Kidney tubule cell (primary cell): ENCODE measurements at regions not wholly inside any gene's neighbourhood (a gene's known extent, or its start where the extent isn't known, plus 50 kb on each side); places are given as distances from the start of the nearest gene placed in this dataset.

Source experiments
- DNase-seq: peaks from one replicate; pipeline ENCODE4 v3.0.0-alpha.2; 2018; ENCODE audit warnings: low spot score

DNA sequence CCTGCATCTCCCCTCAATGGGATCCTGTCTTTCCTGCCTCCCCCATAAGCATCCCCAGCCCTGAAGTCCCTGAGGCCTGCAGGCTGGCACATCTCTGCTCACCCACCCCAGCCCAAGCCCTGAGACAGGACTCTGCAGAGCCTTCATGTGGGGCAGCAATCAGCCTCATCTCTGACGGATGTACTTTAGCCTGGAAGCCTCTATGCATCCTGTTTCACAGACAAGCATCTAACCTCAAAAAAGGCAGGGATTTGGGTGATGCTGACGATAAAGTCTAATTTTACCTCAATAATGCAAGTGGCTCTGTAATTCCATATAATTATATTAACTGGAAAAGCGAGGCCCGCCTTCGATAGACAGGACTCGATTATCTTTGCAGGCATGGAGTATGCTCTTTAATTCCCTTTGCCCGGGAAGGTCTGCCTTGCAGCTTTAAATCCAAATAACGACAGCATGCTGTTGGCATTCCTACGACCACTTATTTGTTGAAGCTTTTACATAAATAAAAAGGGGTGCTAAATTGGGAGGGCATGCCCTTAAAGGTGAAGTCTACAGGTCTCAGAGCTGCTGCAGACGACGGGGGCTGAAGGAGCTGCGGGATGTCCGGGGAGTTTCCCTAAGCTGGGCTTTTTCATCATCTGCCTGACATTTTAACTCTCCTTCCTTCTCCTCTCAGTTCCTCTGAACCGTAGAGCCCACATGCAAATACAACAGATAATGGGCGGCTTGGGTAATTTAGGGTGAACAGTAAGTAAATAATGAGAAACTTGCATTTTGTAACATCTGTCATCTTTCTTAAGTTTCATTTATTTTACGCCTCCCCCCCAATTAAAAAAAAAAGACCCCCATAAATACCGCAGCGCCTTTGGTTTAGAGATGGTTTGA, 211.5 kb downstream of the URI1 start:
- no peak for DNase-seq

GRCh38 chr19:30154410-30154809, 212.4 kb downstream of the URI1 start:
- no peak for DNase-seq

DNA sequence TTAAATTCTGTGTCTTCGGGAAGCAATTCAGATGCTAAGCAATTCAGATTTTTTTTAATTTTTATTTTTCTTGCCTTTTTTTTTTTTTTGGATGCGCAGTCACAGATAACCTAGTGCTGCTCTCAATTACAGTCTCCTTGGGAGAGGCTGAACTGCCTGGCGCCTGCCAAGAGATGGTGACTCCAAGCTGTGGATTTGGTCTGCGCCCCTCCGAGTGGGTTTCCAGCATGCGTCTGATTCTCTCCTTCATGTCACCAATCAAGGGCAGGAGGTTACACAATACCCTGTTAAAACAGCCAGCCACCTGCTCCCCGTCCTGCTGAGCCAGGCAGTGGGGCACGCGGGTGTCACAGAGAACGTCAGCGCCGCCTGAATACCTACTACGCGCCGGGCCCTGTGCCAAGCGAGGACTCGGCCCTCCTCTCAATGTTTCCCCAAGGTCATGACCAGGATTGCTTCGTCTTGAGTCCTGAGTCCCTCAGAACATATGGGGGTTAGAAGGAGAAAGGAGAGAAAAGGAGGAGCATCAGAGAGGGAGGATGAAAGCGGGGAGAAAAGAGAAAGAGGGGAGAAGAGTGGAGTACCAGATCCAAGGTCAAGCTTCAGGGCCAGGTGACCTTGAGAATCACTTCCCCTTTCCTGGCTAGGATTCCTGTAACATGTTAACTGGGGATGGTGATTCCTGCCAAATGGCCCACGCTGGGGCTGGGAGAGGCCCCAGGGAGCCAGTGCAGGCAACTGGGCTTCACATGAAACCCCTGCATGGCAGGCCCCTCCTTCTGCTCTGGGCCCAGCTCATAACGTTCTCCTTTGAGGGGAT, 213.6 kb downstream of the URI1 start:
- DNase-seq = no peak

GRCh38 chr19:30156646-30157045, 214.6 kb downstream of the URI1 start:
- no peak for DNase-seq

GRCh38 chr19:30158067-30158892, 213.9 kb upstream of the ZNF536 start:
- no peak for DNase-seq

- no peak for DNase-seq
These were observed 213.3 kb upstream of the ZNF536 start for GRCh38 chr19:30158893-30159245.

DNA sequence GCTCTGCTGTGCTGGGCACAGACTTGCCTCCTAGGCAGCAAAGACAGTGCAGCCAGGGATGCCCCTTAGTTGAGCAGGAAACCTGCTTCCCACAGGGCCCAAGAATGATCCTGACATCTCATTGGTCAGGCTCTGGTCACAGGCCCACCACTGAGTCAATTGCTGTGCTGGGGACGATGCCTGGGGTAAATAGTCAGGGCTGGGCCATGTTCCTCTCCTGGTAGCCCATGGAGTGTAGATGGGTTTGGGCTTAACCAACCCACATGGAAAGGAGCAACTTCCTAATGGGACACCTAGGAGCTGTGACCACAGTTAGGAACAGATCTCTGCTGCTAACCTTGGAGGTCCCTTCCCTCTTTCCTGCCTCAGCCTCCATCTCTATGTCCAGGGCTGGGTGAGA, 212.5 kb upstream of the ZNF536 start:
- no peak for DNase-seq

DNA sequence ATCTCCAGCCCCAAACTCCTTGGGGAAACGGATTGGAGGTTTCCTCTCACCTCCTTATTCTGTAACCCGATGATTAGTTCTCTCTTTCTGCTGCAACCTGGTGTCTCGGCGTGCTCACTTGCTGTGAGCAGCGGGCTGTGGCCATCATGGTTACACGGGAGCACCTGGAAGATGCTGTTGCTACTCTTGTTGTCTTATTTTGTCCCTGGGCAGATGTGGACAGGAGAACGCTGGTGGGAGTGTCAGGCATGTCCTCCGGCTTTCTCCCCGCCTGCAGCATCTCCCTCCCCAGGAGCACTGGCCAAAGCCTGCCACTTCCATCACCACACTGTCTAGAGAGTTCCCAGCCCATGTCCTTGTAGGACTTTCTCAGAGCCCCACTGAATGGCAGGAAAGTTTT, 211.8 kb upstream of the ZNF536 start:
- no peak for DNase-seq

DNA sequence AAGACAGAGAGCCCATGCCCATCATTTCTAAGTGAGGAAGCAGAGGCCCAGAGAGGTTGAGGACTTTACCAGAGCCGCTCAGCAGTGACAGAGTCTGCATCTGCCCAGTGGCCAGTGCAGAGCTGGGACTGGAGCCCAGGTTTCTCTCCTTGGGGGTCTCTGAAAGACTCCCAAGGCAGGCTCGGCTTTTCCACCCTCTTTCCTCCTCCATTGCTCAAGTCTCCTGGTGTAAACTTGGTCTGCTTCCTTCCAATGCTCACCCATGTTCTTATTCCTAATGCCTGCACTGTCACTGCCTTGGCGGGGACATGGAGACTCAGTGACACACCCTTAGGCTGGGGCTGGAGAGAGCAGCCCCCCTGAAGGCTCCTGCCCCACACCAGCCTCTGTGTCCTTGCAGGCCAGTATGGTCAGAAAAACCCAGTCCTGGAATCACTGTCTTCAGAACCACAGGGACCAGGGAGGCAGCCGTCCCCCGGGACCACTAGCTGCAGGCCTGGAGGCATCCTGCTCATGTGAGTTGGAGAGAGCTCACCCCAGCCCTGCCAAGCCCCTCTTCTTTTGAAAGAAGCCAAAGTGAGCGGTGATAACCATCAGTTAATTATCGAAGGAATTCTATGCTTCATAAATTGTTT, 211.0 kb upstream of the ZNF536 start:
- DNase-seq = no peak

DNA sequence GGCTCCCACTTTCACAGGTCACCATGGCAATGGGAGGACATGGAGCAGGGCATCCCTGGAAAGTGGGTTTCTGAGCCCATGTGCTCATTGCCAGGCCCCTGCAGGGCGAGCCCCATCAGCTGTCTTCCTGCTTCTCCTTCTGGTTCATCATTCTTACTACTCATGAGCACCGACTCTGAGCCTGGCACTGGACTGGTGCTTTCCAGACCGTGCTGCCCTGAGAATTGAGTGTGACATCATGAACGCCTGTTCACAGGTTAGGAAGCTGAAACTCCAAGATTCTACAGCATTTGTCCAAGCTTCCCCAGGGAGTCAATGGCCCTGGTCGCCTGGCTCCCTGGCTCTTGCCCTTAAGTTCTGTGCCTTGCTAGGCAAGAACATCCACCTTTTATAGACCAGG, 210.4 kb upstream of the ZNF536 start:
- DNase-seq = no peak

GRCh38 chr19:30162718-30163117, 209.5 kb upstream of the ZNF536 start:
- no peak for DNase-seq

DNA sequence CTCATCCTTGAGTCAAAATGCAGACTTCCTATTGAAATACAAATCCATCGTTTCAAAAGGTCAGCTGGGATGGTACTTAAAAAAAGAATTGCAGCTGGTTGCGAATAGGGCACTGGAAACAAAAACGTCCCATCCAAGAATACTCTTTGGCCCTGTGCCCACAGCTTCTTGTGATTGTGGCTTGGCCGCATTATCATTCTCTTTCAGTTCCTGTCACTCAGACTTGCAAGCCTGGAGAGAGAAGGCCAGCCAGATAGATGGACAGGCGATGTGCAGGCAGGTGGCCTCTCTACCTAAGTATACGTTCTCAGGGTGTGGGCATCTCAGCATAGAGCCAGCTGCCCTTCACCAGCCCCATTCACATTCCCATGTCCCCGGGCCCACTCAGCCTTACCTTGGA, 208.5 kb upstream of the ZNF536 start:
- no peak for DNase-seq

DNA sequence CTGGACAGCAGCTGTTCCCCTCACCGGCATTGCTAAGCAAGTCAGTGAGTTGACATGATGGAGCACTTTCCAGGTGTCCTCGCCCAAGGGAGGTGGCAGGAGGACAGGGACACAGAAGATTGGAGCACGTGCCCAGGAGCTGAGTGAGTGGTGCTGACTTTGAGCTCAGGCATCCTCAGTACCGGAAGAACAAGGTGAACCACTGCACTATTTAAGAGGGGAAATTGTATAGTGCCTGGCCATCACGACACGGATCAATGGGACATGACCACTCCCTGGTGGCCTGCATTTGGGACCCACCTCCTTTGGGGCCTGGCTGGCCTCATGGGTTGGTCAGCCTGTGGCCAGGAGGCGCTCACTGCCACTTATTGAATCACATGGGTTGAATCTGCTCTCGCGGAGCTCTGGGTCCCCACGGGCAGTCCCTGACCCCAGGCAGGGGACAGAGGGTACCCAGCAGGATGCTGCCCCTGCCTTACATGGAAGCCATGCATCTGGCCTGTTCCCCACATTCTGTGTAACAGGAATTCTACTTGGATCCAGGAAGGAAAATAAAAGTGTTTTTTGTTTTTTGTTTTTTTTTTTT, 206.9 kb upstream of the ZNF536 start:
- no peak for DNase-seq

DNA sequence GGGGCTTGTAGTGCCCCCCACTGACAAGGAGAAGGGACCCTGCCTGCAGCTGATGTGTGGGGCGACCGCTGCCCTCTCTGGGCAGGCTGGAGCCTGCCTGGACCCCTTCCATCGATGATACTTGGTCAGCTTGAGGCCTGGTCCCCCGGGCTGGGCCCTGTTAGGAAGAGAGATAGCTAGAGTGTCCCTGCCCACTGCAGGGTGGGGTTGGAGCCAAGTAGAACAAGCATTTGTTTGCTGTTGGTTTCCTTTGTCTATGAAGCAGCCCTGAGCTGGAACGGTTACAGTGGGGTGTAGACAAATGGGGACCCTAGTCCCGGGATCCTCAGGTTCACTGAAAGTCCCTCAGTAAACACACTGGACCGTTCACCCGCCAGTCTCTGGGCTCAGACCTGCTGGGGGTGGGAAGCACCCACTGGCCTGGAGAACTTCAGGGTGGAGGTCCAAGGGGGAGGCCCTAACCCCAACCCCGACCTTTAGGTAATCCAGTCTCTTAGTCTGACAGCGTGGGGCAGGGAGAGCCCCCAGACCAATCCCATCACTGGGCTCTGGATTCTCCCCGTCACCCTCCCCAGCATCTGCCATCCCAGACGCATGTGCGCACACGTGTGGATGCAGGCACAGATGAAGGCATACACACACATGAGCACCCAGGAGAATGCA, 204.8 kb upstream of the ZNF536 start:
- no peak for DNase-seq

- no peak for DNase-seq
These were observed 204.1 kb upstream of the ZNF536 start for GRCh38 chr19:30167976-30168635.

DNA sequence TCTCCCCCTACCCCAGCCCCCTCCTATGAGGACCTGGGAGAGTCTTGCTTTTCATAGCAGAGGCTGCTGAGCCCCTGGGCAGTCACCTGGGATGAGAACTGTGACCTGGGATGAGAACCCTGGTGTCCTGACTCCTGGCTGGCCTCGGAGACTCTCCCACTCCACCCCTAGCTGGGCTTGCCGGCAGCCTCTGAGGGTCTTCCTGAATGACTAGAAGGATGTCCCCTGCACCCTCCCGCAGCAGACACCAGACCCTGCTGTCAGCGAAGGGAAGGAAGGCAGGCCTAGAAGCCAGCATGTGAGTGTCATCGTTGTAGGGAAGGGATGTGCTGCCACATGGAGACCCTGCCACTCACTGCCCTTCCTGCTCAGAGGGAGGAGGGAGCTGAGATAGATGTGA, 203.4 kb upstream of the ZNF536 start:
- no peak for DNase-seq

DNA sequence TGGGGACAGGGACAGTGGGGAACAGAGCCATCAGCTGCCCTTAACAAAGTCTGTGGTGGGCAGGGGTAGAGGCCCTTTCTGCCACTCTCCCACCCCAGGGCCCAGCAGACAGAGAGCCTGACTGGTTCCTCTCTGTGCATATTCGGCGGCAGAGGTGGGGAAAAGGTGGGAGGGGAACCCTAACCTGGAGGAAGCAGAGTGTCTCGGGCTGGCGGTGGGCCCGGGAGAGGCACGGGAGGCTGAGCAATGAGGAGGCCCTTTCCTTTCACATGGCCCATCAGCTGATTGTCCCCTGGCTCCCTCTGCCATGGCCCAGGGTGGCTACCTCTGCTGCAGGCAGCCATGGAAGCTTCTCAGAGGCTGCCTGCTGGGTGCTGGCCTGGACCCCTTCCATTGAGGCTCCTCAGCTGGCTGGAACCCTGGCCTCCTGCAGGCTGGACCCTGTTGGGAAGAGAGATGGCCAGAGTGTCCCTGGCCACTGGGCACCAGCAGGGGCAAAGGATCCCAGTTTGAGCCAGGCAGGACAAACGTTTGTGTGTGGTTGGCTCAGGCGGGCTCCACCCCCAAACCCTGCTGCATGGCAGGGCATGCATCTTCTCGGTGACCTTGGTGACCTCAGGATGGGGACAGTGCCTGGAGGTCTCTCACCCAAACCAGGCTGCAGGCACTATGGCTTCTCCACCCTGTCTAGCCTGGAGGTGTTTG, 202.8 kb upstream of the ZNF536 start:
- DNase-seq = no peak

DNA sequence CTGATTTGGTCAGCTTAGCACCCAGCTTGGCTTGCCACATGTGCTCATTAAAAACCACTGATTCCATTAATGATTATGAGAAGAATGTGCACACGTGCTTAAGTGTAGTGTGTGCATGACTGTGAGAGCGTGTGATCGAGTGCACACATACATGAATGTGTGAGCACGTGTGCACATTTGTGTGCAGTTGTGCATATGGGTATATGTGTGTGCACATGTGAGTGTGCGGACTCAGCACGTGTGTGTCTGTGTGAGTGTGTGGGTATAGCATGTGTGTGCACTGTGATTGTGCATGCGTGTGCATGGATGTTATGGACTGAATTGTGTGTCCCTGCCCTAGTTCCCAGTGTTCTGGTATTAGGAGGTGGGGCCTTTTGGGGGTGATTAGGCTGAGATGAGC, 202.1 kb upstream of the ZNF536 start:
- DNase-seq = no peak

DNA sequence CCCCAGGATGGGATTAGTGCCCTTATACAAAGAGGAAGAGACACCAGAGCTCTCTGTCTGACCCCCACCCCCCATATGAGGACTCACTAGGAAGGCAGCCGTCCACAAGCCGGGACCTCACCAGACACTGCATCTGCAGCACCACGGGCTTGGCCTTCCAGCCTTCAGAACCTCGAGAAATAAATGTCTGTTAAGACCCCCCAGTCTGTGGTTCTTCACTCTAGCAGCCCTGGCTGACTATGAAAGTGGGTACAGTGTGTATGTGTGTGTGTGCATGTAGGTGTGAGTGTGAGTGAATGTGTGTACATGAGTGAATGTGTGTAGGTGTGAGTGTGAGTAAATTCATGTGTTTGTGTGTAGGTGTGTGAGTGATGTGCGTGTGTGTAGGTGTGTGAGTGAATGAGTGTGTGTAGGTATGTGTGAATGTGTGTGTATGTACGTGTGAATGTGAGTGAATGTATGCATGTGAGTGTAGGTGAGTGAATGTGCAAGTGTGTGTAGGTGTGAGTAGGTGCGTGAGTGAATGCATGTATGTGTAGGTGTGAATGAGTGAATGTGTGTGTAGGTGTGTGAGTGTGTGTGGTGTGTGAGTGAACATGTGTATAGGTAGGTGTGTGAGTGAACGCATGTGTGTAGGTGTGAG, 201.6 kb upstream of the ZNF536 start:
- no peak for DNase-seq
